H9 (cell line): ENCODE measurements at regions not wholly inside any gene's neighbourhood (a gene's known extent, or its start where the extent isn't known, plus 50 kb on each side); places are given as distances from the start of the nearest gene placed in this dataset.

Source experiments
- DNase-seq: peaks from one replicate; pipeline ENCODE4 v3.0.0-alpha.2; 2017
- H2AFZ ChIP-seq: one replicate; pipeline ENCODE4 v1.6.1; 2013; ENCODE audit warnings: mild to moderate bottlenecking, low read length, control low read depth, moderate library complexity
- H2AK5ac ChIP-seq: 2 replicates; pipeline ENCODE4 v1.6.1; 2013; ENCODE audit warnings: low read length, control low read depth, mixed read lengths; ENCODE audit not compliant: insufficient read length
- H2BK120ac ChIP-seq: one replicate; pipeline ENCODE4 v1.6.1; 2013; ENCODE audit warnings: low read depth, mild to moderate bottlenecking, low read length, control low read depth, inconsistent platforms; ENCODE audit not compliant: poor library complexity, severe bottlenecking
- H2BK12ac ChIP-seq: 2 replicates; pipeline ENCODE4 v1.6.1; 2013; ENCODE audit warnings: low read length, control low read depth, mixed read lengths, low read depth; ENCODE audit not compliant: insufficient read length
- H2BK15ac ChIP-seq: 2 replicates; pipeline ENCODE4 v1.6.1; 2013; ENCODE audit warnings: low read depth, low read length, control low read depth
- H2BK20ac ChIP-seq: one replicate; pipeline ENCODE4 v1.6.1; 2013; ENCODE audit warnings: low read depth, mild to moderate bottlenecking, low read length, control low read depth, inconsistent platforms; ENCODE audit not compliant: poor library complexity, severe bottlenecking
- H2BK5ac ChIP-seq: 2 replicates; pipeline ENCODE4 v1.6.1; 2013; ENCODE audit warnings: low read length, control low read depth, mixed read lengths; ENCODE audit not compliant: insufficient read length
- H3K14ac ChIP-seq: 2 replicates; pipeline ENCODE4 v1.6.1; 2013; ENCODE audit warnings: low read length, control low read depth; ENCODE audit not compliant: insufficient read depth
- H3K18ac ChIP-seq: 2 replicates; pipeline ENCODE4 v1.6.1; 2013; ENCODE audit warnings: low read depth, mild to moderate bottlenecking, mixed read lengths, low read length, control low read depth; ENCODE audit not compliant: insufficient read length
- H3K23ac ChIP-seq: 2 replicates; pipeline ENCODE4 v1.6.1; 2013; ENCODE audit warnings: low read length, control low read depth, mixed read lengths, low read depth; ENCODE audit not compliant: insufficient read length
- H3K23me2 ChIP-seq: 2 replicates; pipeline ENCODE4 v1.6.1; 2013; ENCODE audit warnings: low read depth, mild to moderate bottlenecking, mixed read lengths, low read length, control low read depth; ENCODE audit not compliant: insufficient read length, poor library complexity, severe bottlenecking
- H3K27ac ChIP-seq: 2 replicates; pipeline ENCODE4 v1.5.1; 2013; ENCODE audit warnings: low read length, control low read depth, mixed read lengths, low read depth; ENCODE audit not compliant: insufficient read length
- H3K27me3 ChIP-seq: 2 replicates; pipeline ENCODE4 v1.6.1; 2013; ENCODE audit warnings: low read length, control low read depth, inconsistent platforms; ENCODE audit not compliant: insufficient read depth
- H3K4ac ChIP-seq: 2 replicates; pipeline ENCODE4 v1.6.1; 2013; ENCODE audit warnings: low read depth, mild to moderate bottlenecking, control low read depth, inconsistent platforms, low read length, moderate library complexity
- H3K4me1 ChIP-seq: 2 replicates; pipeline ENCODE4 v1.6.1; 2013; ENCODE audit warnings: low read length, control low read depth, inconsistent platforms; ENCODE audit not compliant: insufficient read depth
- H3K4me2 ChIP-seq: 2 replicates; pipeline ENCODE4 v1.6.1; 2013; ENCODE audit warnings: low read length, control low read depth, mixed read lengths; ENCODE audit not compliant: insufficient read length, insufficient read depth
- H3K56ac ChIP-seq: 2 replicates; pipeline ENCODE4 v1.6.1; 2013; ENCODE audit warnings: low read depth, mild to moderate bottlenecking, mixed read lengths, low read length, control low read depth; ENCODE audit not compliant: insufficient read length
- H3K79me1 ChIP-seq: 2 replicates; pipeline ENCODE4 v1.6.1; 2013; ENCODE audit warnings: low read depth, mild to moderate bottlenecking, moderate library complexity, low read length, control low read depth, inconsistent platforms; ENCODE audit not compliant: insufficient read depth, poor library complexity, severe bottlenecking
- H3K79me2 ChIP-seq: 2 replicates; pipeline ENCODE4 v1.6.1; 2013; ENCODE audit warnings: low read length, control low read depth, inconsistent platforms; ENCODE audit not compliant: insufficient read depth
- H3K9ac ChIP-seq: 2 replicates; pipeline ENCODE4 v1.6.1; 2013; ENCODE audit warnings: low read length, control low read depth, mixed read lengths; ENCODE audit not compliant: insufficient read length; ENCODE audit errors: extremely low read depth
- H3K9me3 ChIP-seq: one replicate; pipeline ENCODE4 v1.6.1; 2013; ENCODE audit warnings: low read depth, low read length, inconsistent platforms; ENCODE audit not compliant: control insufficient read depth
- H3T11ph ChIP-seq: one replicate; pipeline ENCODE4 v1.6.1; 2013; ENCODE audit warnings: mild to moderate bottlenecking, low read length, control low read depth, inconsistent platforms
- H4K20me1 ChIP-seq: one replicate; pipeline ENCODE4 v1.6.1; 2013; ENCODE audit not compliant: control insufficient read depth, insufficient read length, insufficient read depth
- H4K5ac ChIP-seq: 2 replicates; pipeline ENCODE4 v1.6.1; 2013; ENCODE audit warnings: low read depth, mild to moderate bottlenecking, mixed read lengths, low read length, control low read depth; ENCODE audit not compliant: insufficient read length
- H4K8ac ChIP-seq: replicated peaks from 2 replicates; pipeline ENCODE4 v1.6.1; 2013; ENCODE audit warnings: low read length, control low read depth, mixed read lengths, low read depth; ENCODE audit not compliant: insufficient read length
- H4K91ac ChIP-seq: 2 replicates; pipeline ENCODE4 v1.6.1; 2013; ENCODE audit warnings: low read depth, mild to moderate bottlenecking, moderate library complexity, mixed read lengths, low read length, control low read depth; ENCODE audit not compliant: insufficient read length
- H3K27ac Mint-ChIP-seq, 3 experiments: 2 replicates in 2 of 3; 3 replicates in 1 of 3; pipeline ENCODE4 v1.8.0; 2020 to 2021; ENCODE audit warnings: mixed read lengths in 3 of 3, mild to moderate bottlenecking in 1 of 3, moderate library complexity in 1 of 3
- H3K27me3 Mint-ChIP-seq: 2 replicates; pipeline ENCODE4 v1.8.0; 2021; ENCODE audit warnings: low read depth, mild to moderate bottlenecking, moderate library complexity, mixed read lengths
- H3K36me3 Mint-ChIP-seq, 3 experiments: 2 replicates in 2 of 3; 3 replicates in 1 of 3; pipeline ENCODE4 v1.8.0; 2020 to 2021; ENCODE audit warnings: low read depth in 3 of 3, mixed read lengths in 3 of 3; ENCODE audit not compliant: insufficient read depth in 1 of 3
- H3K4me1 Mint-ChIP-seq, 2 experiments: 2 replicates each; pipeline ENCODE4 v1.8.0; 2020; ENCODE audit warnings: mixed read lengths in 2 of 2
- H3K4me3 Mint-ChIP-seq, 2 experiments: 2 replicates in 1 of 2; 3 replicates in 1 of 2; pipeline ENCODE4 v1.8.0; 2020 to 2021; ENCODE audit warnings: mild to moderate bottlenecking in 2 of 2, mixed read lengths in 2 of 2, moderate library complexity in 1 of 2
- H3K9me3 Mint-ChIP-seq, 2 experiments: 2 replicates in 1 of 2; 3 replicates in 1 of 2; pipeline ENCODE4 v1.8.0; 2020; ENCODE audit warnings: mild to moderate bottlenecking in 2 of 2, mixed read lengths in 2 of 2, moderate library complexity in 1 of 2
- CTCF ChIP-seq: fragments of 200-600 bp; sonication (generic); conservative IDR thresholded peaks from 3 replicates; pipeline ENCODE4 v1.8.0; 2021; ENCODE audit warnings: antibody characterized with exemption, mild to moderate bottlenecking
- WGBS: extraction: QIAGEN DNeasy Blood & Tissue Kit; methylation state at CpG from one replicate; pipeline ENCODE4 v1.1.7; 2013; ENCODE audit warnings: missing lambda C conversion rate, low lambda C conversion rate, mixed read lengths; ENCODE audit not compliant: insufficient read length; ENCODE audit errors: extremely low coverage; 5-methylcytosine and 5-hydroxymethylcytosine counted together

DNA sequence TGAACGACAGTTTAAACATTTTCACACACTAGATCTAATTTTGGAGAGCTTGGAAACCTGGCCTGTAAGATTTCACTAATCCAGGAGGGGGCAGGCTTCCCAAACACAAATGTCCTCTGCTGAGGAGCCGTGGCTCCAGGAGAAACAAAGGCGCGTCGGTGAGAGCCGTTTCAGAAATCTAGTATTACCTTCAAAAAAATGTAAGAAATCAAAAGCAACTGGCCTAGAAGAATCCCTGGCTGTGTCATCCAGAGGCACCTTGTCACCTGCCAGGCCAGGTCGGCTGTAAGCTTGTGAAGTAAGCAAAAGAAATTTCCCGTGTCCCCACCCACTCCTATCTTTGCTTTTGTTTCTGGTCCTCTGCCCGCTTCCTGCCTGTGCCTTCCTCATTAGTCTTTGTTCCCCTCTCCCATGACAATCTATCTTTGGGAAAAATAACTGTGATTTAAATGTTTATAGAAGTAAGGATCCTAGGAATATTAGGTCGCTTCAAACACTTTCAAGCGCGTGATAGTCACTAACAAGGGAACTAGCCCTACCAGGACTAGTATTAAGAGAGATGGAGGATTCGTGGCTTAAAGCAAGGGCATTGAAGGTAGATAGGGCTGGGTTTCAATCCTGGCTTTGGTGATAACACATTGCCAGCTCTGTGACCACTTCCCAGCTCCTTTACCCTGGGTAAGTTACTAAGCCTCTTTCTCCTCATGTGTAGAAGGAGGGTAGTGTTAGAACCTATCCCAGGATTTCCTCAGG lies 99.5 kb upstream of the STK39 start:
- Histone ChIP-seq H3K23me2 (peaks cover 6% of the 10 kb centered on the region), H3K56ac (peak overlapping the region; percentile 65), H4K8ac (no peak overlapping the region), H2BK12ac (peak overlapping the region; percentile 45), H3T11ph (peak overlapping the region; percentile 97), H4K5ac (peak overlapping the region; percentile 81), H3K4me2 (peak overlapping the region; percentile 87), H2AK5ac (no peak overlapping the region), H2BK15ac (no peak overlapping the region), H3K4ac (no peak overlapping the region), H3K79me1 (no peaks in the 10 kb centered on the region), H3K4me1 (no peaks in the 10 kb centered on the region; the same call in 1 of the 2 replicates), H2AFZ (peak overlapping the region; percentile 98), H3K23ac (no peak overlapping the region), H3K79me2 (no peaks in the 10 kb centered on the region), H3K27ac (no peak overlapping the region), H4K91ac (no peak overlapping the region), H3K14ac (peak overlapping the region; percentile 99; the same call in 1 of the 2 replicates), H3K18ac (peak overlapping the region; percentile 95), H3K9ac (peak overlapping the region; percentile 96), H2BK20ac (peak overlapping the region; percentile 76), H3K27me3 (no peaks in the 10 kb centered on the region), H3K9me3 (no peaks in the 10 kb centered on the region), H2BK120ac (peak overlapping the region; percentile 91), H2BK5ac (no peak overlapping the region), H4K20me1 (no peaks in the 10 kb centered on the region)
- peaks cover 8 to 9% of the 10 kb centered on the region in 2 experiments for H3K9me3 Mint-ChIP-seq
- H3K36me3 Mint-ChIP-seq, result peaks cover 0 to 6% (median 0%) of the 10 kb centered on the region in 3 experiments; a peak in 3 of 7 replicates
- peak overlapping the region; percentile 71 to 75 for H3K4me3 Mint-ChIP-seq
- peak; percentile 89 for TF ChIP-seq CTCF
- DNase-seq, result peak; percentile 69
- peaks cover 13 to 21% of the 10 kb centered on the region in 2 experiments for H3K4me1 Mint-ChIP-seq
- H3K27ac Mint-ChIP-seq, result peak overlapping the region in 2 of 3 experiments; percentile 39 to 98; a peak in 4 of 7 replicates
- H3K27me3 Mint-ChIP-seq, result no peaks in the 10 kb centered on the region
- no CpG with 5 or more reads among the region's 13 CpGs for WGBS
